A549 (cell line): ENCODE measurements at regions not wholly inside any gene's neighbourhood (a gene's known extent, or its start where the extent isn't known, plus 50 kb on each side); places are given as distances from the start of the nearest gene placed in this dataset.

Experiments
- ATAC-seq, 2 experiments: fragments of 200-7000 bp in 1 of 2; fragments of >200 bp in 1 of 2; cut with Nextera tagmentation in 1 of 2; cut with Tn5 transposase in 1 of 2; 3 replicates each; pipeline versions ENCODE4 v1.8.0 to v1.9.1; 2018 to 2020; ENCODE audit warnings: mild to moderate bottlenecking in 1 of 2, moderate library complexity in 1 of 2
- CTCF ChIA-PET: fragments of 300-600 bp; sonication (Branson Sonifier 250); formaldehyde crosslinking; extraction: SDS; loops from one replicate; lab custom pipeline; 2021; ENCODE audit warnings: antibody characterized with exemption, inconsistent platforms; lab: Yijun Ruan, JAX
- POLR2A ChIA-PET: fragments of 350-600 bp; formaldehyde crosslinking; extraction: SDS; loops from one replicate; lab custom pipeline; 2021; ENCODE audit warnings: antibody characterized with exemption, inconsistent platforms; lab: Yijun Ruan, JAX
- DNase-seq, 2 experiments: peaks; one replicate each; pipeline versions ENCODE4 v3.0.0 to v3.0.0-alpha.2; 2011 to 2016; ENCODE audit warnings: low read depth in 1 of 2, low spot score in 1 of 2
- FAIRE-seq: peaks from 2 replicates; lab custom pipeline; 2011; peaks lifted over from hg19 to GRCh38; lab: Jason Lieb, UNC
- H3K27ac ChIP-seq, 2 experiments: fragments of >200 bp; sonication (Bioruptor Twin); formaldehyde crosslinking; 3 replicates each; pipeline ENCODE4 v1.5.1; 2016 to 2017
- H3K4me1 ChIP-seq: fragments of >200 bp; sonication (Bioruptor Twin); formaldehyde crosslinking; 3 replicates; pipeline ENCODE4 v1.6.1; 2016
- H3K4me2 ChIP-seq: fragments of >200 bp; sonication (Bioruptor Twin); formaldehyde crosslinking; 3 replicates; pipeline ENCODE4 v1.6.1; 2016
- H3K4me3 ChIP-seq: fragments of >200 bp; sonication (Bioruptor Twin); formaldehyde crosslinking; 3 replicates; pipeline ENCODE4 v1.5.1; 2016
- H3K9me3 ChIP-seq: fragments of >200 bp; sonication (Bioruptor Twin); formaldehyde crosslinking; 3 replicates; pipeline ENCODE4 v1.6.1; 2016
- CBX2 ChIP-seq: fragments of 200-600 bp; sonication (generic); IDR thresholded peaks from 2 replicates; pipeline ENCODE4 v1.6.1; 2016; ENCODE audit warnings: low read depth, mild to moderate bottlenecking, borderline replicate concordance
- CEBPB ChIP-seq, 2 experiments: fragments of >200 bp in 1 of 2; sonication (Bioruptor Twin) in 1 of 2; formaldehyde crosslinking in 1 of 2; IDR thresholded peaks; 2 replicates each; pipeline ENCODE4 v1.6.1; 2012 to 2016
- CHD2 ChIP-seq: fragments of 150-350 bp; IDR thresholded peaks from 2 replicates; pipeline ENCODE4 v1.6.1; 2014; ENCODE audit warnings: low read length; ENCODE audit not compliant: partially characterized antibody
- CHD4 ChIP-seq: fragments of 200-600 bp; sonication (generic); IDR thresholded peaks from 2 replicates; pipeline ENCODE4 v1.6.1; 2016; ENCODE audit warnings: antibody characterized with exemption, mild to moderate bottlenecking, borderline replicate concordance
- CTCF ChIP-seq: fragments of >200 bp; sonication (Bioruptor Twin); formaldehyde crosslinking; IDR thresholded peaks from 3 replicates; pipeline ENCODE4 v1.5.1; 2016
- EHF ChIP-seq: fragments of 250-450 bp; sonication (Bioruptor Pico); IDR thresholded peaks from 2 replicates; pipeline ENCODE4 v1.5.0; 2020; ENCODE audit warnings: mild to moderate bottlenecking
- GATA3 ChIP-seq: IDR thresholded peaks from 2 replicates; pipeline ENCODE4 v1.6.1; 2012; ENCODE audit warnings: borderline replicate concordance
- HDAC2 ChIP-seq: fragments of 200-600 bp; sonication (generic); IDR thresholded peaks from 2 replicates; pipeline ENCODE4 v1.6.1; 2016
- JUN ChIP-seq, 2 experiments: fragments of >200 bp; sonication (Bioruptor Twin); formaldehyde crosslinking; IDR thresholded peaks; 2 replicates in 1 of 2; 3 replicates in 1 of 2; pipeline ENCODE4 v1.6.1; 2016 to 2017
- KDM1A ChIP-seq: fragments of 200-600 bp; sonication (generic); IDR thresholded peaks from 2 replicates; pipeline ENCODE4 v1.6.1; 2016; ENCODE audit warnings: low read depth, mild to moderate bottlenecking
- MAX ChIP-seq: IDR thresholded peaks from 2 replicates; pipeline ENCODE4 v1.6.1; 2012
- MAZ ChIP-seq: fragments of 150-350 bp; IDR thresholded peaks from 2 replicates; pipeline ENCODE4 v1.6.1; 2014; ENCODE audit warnings: antibody characterized with exemption, low read depth, low read length, borderline replicate concordance
- NFE2L2 ChIP-seq: fragments of 150-350 bp; conservative IDR thresholded peaks from 2 replicates; pipeline ENCODE4 v1.6.1; 2014; ENCODE audit warnings: low read length
- NPAS2 ChIP-seq: fragments of 250-450 bp; sonication (Bioruptor Pico); IDR thresholded peaks from 2 replicates; pipeline ENCODE4 v1.8.0; 2022; ENCODE audit warnings: mild to moderate bottlenecking, moderate library complexity, borderline replicate concordance
- POLR2A ChIP-seq: IDR thresholded peaks from 2 replicates; pipeline ENCODE4 v1.6.1; 2012; ENCODE audit warnings: mild to moderate bottlenecking, low read length
- POLR2AphosphoS2 ChIP-seq: conservative IDR thresholded peaks from 2 replicates; pipeline ENCODE4 v1.6.1; 2012; ENCODE audit warnings: low read length, improper control_type of control experiment, inconsistent platforms
- RAD21 ChIP-seq, 2 experiments: fragments of >200 bp in 1 of 2; sonication (Bioruptor Twin) in 1 of 2; formaldehyde crosslinking in 1 of 2; IDR thresholded peaks in 1 of 2; conservative IDR thresholded peaks in 1 of 2; 2 replicates in 1 of 2; 3 replicates in 1 of 2; pipeline ENCODE4 v1.6.1; 2012 to 2018; ENCODE audit warnings: inconsistent platforms in 1 of 2
- RARB ChIP-seq: fragments of 250-450 bp; sonication (Bioruptor Pico); IDR thresholded peaks from 2 replicates; pipeline ENCODE4 v1.8.0; 2021; ENCODE audit warnings: mild to moderate bottlenecking, moderate library complexity
- RCOR1 ChIP-seq: fragments of 150-350 bp; IDR thresholded peaks from 2 replicates; pipeline ENCODE4 v1.6.1; 2014; ENCODE audit warnings: antibody characterized with exemption, low read length, low read depth
- RNF2 ChIP-seq: fragments of 200-600 bp; sonication (generic); IDR thresholded peaks from 2 replicates; pipeline ENCODE4 v1.6.1; 2016; ENCODE audit warnings: low read depth, mild to moderate bottlenecking, antibody characterized with exemption, moderate library complexity, borderline replicate concordance
- TP53 ChIP-seq: fragments of 250-450 bp; sonication (Bioruptor Pico); IDR thresholded peaks from 2 replicates; pipeline ENCODE4 v1.5.0; 2021; ENCODE audit warnings: mild to moderate bottlenecking, moderate library complexity
- WGBS: methylation state at CpG from one replicate; pipeline ENCODE4 v1.1.6; 2017; ENCODE audit errors: missing lambda C conversion rate; 5-methylcytosine and 5-hydroxymethylcytosine counted together
- TF ChIP-seq, protein P1 (sequence below): fragments of 200-600 bp; sonication (generic); IDR thresholded peaks from 2 replicates; pipeline ENCODE4 v1.6.1; 2016; ENCODE audit warnings: antibody characterized with exemption, mild to moderate bottlenecking, moderate library complexity

- TF ChIP-seq CTCF (no peak), RAD21 (conservative IDR thresholded peaks at IDR 0.05 in 1 of 2, IDR thresholded peaks at IDR 0.05 in 1 of 2) (no peak), KDM1A (no peak)
These were observed 216.5 kb downstream of the LY86 start (continued) for GRCh38 chr6:6804843-6805615.

DNA sequence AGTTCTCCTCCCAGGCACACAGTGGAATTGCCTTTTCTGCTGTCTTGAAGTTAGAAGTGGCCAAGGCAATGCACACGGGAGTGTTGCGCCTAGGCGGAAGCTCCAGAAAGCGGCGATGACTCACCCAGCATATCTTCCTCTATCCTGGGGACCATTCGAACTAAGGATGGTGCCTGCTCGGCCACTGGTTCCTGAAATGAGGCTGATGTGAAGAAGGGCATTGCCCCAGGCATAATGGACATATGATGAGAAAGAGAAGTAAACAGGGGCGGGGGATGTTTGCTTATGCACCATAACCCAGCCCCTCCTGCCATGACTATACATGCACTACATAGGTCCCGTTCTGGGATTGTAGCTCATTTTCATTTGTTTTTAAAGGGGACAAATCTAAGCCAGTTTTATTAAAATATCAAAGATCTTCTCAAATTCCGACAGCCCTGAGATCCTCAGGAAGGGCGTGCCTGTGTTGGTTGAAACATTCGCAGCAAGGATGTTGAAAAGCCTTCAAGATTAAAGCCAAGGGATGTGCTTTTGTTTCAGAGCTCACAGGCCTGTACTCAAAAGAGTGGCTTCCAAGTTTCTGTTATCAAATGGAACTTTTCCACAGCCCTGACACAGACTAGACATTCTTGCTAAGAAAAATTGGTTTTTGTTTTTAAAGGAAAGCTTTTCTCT lies 218.5 kb downstream of the LY86 start:
- CTCF ChIA-PET = no interaction called here
- no peak for ATAC-seq
- Histone ChIP-seq H3K27ac (no peak overlapping the region), H3K4me1 (peaks cover 15% of the 10 kb centered on the region; the same call in 2 of the 3 replicates)
- no peak for TF ChIP-seq CEBPB (IDR thresholded peaks at IDR 0.05)
- TF ChIP-seq RCOR1 = no peak
- no peak for TF ChIP-seq JUN (IDR thresholded peaks at IDR 0.05)
- no peak for TF ChIP-seq MAX
- no peak for TF ChIP-seq TP53 (CRISPR knock-in tag)
- no peak for TF ChIP-seq NPAS2 (CRISPR knock-in tag)
- no peak for TF ChIP-seq NFE2L2
- TF ChIP-seq MAZ = no peak
- TF ChIP-seq GATA3 = no peak
- TF ChIP-seq CBX2 = no peak
- TF ChIP-seq EHF (CRISPR knock-in tag) = no peak
- no peak for TF ChIP-seq CHD4
- TF ChIP-seq RARB (CRISPR knock-in tag) = no peak
- TF ChIP-seq POLR2A = no peak
- TF ChIP-seq POLR2AphosphoS2 = no peak
- TF ChIP-seq, protein P1, sequence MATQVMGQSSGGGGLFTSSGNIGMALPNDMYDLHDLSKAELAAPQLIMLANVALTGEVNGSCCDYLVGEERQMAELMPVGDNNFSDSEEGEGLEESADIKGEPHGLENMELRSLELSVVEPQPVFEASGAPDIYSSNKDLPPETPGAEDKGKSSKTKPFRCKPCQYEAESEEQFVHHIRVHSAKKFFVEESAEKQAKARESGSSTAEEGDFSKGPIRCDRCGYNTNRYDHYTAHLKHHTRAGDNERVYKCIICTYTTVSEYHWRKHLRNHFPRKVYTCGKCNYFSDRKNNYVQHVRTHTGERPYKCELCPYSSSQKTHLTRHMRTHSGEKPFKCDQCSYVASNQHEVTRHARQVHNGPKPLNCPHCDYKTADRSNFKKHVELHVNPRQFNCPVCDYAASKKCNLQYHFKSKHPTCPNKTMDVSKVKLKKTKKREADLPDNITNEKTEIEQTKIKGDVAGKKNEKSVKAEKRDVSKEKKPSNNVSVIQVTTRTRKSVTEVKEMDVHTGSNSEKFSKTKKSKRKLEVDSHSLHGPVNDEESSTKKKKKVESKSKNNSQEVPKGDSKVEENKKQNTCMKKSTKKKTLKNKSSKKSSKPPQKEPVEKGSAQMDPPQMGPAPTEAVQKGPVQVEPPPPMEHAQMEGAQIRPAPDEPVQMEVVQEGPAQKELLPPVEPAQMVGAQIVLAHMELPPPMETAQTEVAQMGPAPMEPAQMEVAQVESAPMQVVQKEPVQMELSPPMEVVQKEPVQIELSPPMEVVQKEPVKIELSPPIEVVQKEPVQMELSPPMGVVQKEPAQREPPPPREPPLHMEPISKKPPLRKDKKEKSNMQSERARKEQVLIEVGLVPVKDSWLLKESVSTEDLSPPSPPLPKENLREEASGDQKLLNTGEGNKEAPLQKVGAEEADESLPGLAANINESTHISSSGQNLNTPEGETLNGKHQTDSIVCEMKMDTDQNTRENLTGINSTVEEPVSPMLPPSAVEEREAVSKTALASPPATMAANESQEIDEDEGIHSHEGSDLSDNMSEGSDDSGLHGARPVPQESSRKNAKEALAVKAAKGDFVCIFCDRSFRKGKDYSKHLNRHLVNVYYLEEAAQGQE = no peak
- TF ChIP-seq HDAC2 = no peak
- no peak for TF ChIP-seq CHD2
- no peak for TF ChIP-seq RNF2
- TF ChIP-seq, all 56 proteins: peak for 0
- DNase-seq = no peak
- Histone ChIP-seq H3K9me3 (no peaks in the 10 kb centered on the region), H3K4me3 (no peak overlapping the region), H3K4me2 (no peak overlapping the region)
- no peak for FAIRE-seq
- WGBS = 64% methylated on average over 12 of the region's 12 CpGs
- POLR2A ChIA-PET = no interaction called here
